K562 (cell line): ENCODE measurements at regions not wholly inside any gene's neighbourhood (a gene's known extent, or its start where the extent isn't known, plus 50 kb on each side); places are given as distances from the start of the nearest gene placed in this dataset.

ENCODE experiments used
- ETS2 ChIP-seq: IDR thresholded peaks from 2 replicates; pipeline ENCODE4 v1.6.1; 2016; ENCODE audit warnings: borderline replicate concordance, missing genetic modification characterization, mild to moderate bottlenecking, moderate library complexity, missing compliant biosample characterization; ENCODE audit not compliant: poor library complexity, severe bottlenecking
- EZH2 ChIP-seq: IDR thresholded peaks from 2 replicates; pipeline ENCODE4 v1.6.1; 2012; ENCODE audit warnings: low read depth, mild to moderate bottlenecking, inconsistent platforms, low read length, borderline replicate concordance
- HOXB6 ChIP-seq: fragments of 250-450 bp; sonication (Bioruptor Pico); IDR thresholded peaks from 2 replicates; pipeline ENCODE4 v1.5.1; 2022; ENCODE audit warnings: mild to moderate bottlenecking, borderline replicate concordance
- SAFB2 ChIP-seq: fragments of 200-400 bp; formaldehyde crosslinking; IDR thresholded peaks from 2 replicates; pipeline ENCODE4 v1.6.1; 2018; ENCODE audit warnings: borderline replicate concordance, low read length, low read depth, moderate library complexity; ENCODE audit not compliant: severe bottlenecking
- ZNF445 ChIP-seq: fragments of 250-450 bp; sonication (Bioruptor Pico); IDR thresholded peaks from 2 replicates; pipeline ENCODE4 v1.4.0; 2020; ENCODE audit warnings: low read depth, mild to moderate bottlenecking, moderate library complexity
- ZNF583 ChIP-seq: fragments of 250-450 bp; sonication (Bioruptor Pico); IDR thresholded peaks from 2 replicates; pipeline ENCODE4 v1.4.0; 2020
- ZSCAN29 ChIP-seq: fragments of 450-650 bp; IDR thresholded peaks from 2 replicates; pipeline ENCODE4 v1.6.1; 2017

DNA sequence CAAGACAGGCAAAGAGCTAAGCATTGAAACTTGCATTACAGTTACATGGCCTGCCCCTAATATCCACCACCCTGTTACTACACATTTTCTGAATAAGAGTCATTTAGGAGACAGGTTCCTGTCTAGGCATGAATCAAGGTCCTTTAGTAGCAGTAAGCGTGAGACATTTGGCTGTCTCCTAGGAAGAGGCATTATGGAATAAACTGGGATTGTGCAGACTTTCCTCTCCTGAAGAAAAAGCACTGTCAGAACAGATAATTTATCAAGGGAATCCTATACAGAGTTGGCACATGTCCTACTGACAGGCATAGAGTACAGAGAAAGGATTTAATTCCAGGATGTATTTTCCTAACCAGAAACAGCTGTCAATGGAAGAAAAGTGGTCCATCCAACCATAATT, 111.9 kb downstream of the INHBA start:
- no peak for TF ChIP-seq HOXB6 (CRISPR knock-in tag)
- no peak for TF ChIP-seq ETS2
- no peak for TF ChIP-seq ZNF583 (CRISPR knock-in tag)
- no peak for TF ChIP-seq ZNF445 (CRISPR knock-in tag)
- no peak for TF ChIP-seq ZSCAN29
- TF ChIP-seq EZH2: no peak
- TF ChIP-seq SAFB2: no peak
